GM23248 (cell line): ENCODE measurements at regions not wholly inside any gene's neighbourhood (a gene's known extent, or its start where the extent isn't known, plus 50 kb on each side); places are given as distances from the start of the nearest gene placed in this dataset.

Experiments
- DNase-seq: peaks from one replicate; pipeline ENCODE4 v3.0.0-alpha.2; 2015
- H2AFZ ChIP-seq: fragments of 200-600 bp; sonication (generic); 2 replicates; pipeline ENCODE4 v1.6.1; 2016; ENCODE audit warnings: antibody characterized with exemption
- H3F3A ChIP-seq: fragments of 200-600 bp; sonication (generic); 2 replicates; pipeline ENCODE4 v1.6.1; 2016; ENCODE audit warnings: mild to moderate bottlenecking, antibody characterized with exemption, mixed run types; ENCODE audit not compliant: insufficient read depth
- H3K27ac ChIP-seq: fragments of 200-600 bp; sonication (generic); 2 replicates; pipeline ENCODE4 v1.5.1; 2016; ENCODE audit warnings: mild to moderate bottlenecking
- H3K27me3 ChIP-seq: fragments of 200-600 bp; sonication (generic); replicated peaks from 2 replicates; pipeline ENCODE4 v1.6.1; 2016; ENCODE audit warnings: mild to moderate bottlenecking; ENCODE audit not compliant: insufficient read depth
- H3K36me3 ChIP-seq: fragments of 200-600 bp; sonication (generic); 2 replicates; pipeline ENCODE4 v1.6.1; 2016; ENCODE audit warnings: low read depth, mild to moderate bottlenecking
- H3K4me1 ChIP-seq: fragments of 200-600 bp; sonication (generic); 2 replicates; pipeline ENCODE4 v1.6.1; 2016; ENCODE audit warnings: mild to moderate bottlenecking; ENCODE audit not compliant: insufficient read depth
- H3K4me2 ChIP-seq: fragments of 200-600 bp; sonication (generic); one replicate; pipeline ENCODE4 v1.6.1; 2016; ENCODE audit warnings: mild to moderate bottlenecking; ENCODE audit not compliant: unreplicated experiment
- H3K4me3 ChIP-seq: fragments of 200-600 bp; sonication (generic); 2 replicates; pipeline ENCODE4 v1.5.1; 2016; ENCODE audit warnings: mild to moderate bottlenecking
- H3K79me2 ChIP-seq: fragments of 200-600 bp; sonication (generic); 2 replicates; pipeline ENCODE4 v1.6.1; 2016; ENCODE audit warnings: mild to moderate bottlenecking; ENCODE audit not compliant: insufficient read depth
- H3K9ac ChIP-seq: fragments of 200-600 bp; sonication (generic); 2 replicates; pipeline ENCODE4 v1.6.1; 2016; ENCODE audit warnings: mild to moderate bottlenecking
- H3K9me2 ChIP-seq: fragments of 200-600 bp; sonication (generic); 2 replicates; pipeline ENCODE4 v1.6.1; 2016; ENCODE audit warnings: mixed run types, mild to moderate bottlenecking, moderate library complexity; ENCODE audit not compliant: insufficient read depth
- H3K9me3 ChIP-seq: fragments of 200-600 bp; sonication (generic); one replicate; pipeline ENCODE4 v1.6.1; 2017; ENCODE audit warnings: low read depth
- H4K20me1 ChIP-seq: fragments of 200-600 bp; sonication (generic); 2 replicates; pipeline ENCODE4 v1.6.0; 2016; ENCODE audit not compliant: insufficient read depth
- EZH2 ChIP-seq: fragments of 200-600 bp; sonication (generic); IDR thresholded peaks from 2 replicates; pipeline ENCODE4 v1.6.1; 2018; ENCODE audit warnings: antibody characterized with exemption, mild to moderate bottlenecking; ENCODE audit not compliant: insufficient read depth, poor library complexity, severe bottlenecking
- EZH2phosphoT487 ChIP-seq: fragments of 200-600 bp; sonication (generic); IDR thresholded peaks from 2 replicates; pipeline ENCODE4 v1.6.1; 2018; ENCODE audit warnings: antibody characterized with exemption, moderate library complexity, mild to moderate bottlenecking, low read depth; ENCODE audit not compliant: insufficient read depth
- WGBS, 2 experiments: methylation state at CpG; one replicate each; pipeline ENCODE4 v1.1.6; 2015 to 2017; ENCODE audit warnings: low lambda C conversion rate in 2 of 2, low coverage in 1 of 2; ENCODE audit errors: missing lambda C conversion rate in 2 of 2; 5-methylcytosine and 5-hydroxymethylcytosine counted together
- in situ Hi-C: fragments of 300-500 bp; cut with MboI; formaldehyde crosslinking; loops from 2 replicates; pipeline ENCODE4 v1.15.0; 2020

- Histone ChIP-seq H3K9me3 (no peaks in the 10 kb centered on the region), H4K20me1 (no peaks in the 10 kb centered on the region), H3K27me3 (peaks cover 27% of the 10 kb centered on the region), H2AFZ (no peak overlapping the region), H3K4me3 (no peak overlapping the region), H3K4me1 (0 out of 2 replicates have a peak, but pooled peaks cover 6% of the 10 kb centered on the region), H3K9ac (no peak overlapping the region), H3F3A (no peaks in the 10 kb centered on the region), H3K9me2 (no peaks in the 10 kb centered on the region), H3K4me2 (no peak overlapping the region), H3K27ac (no peak overlapping the region), H3K36me3 (no peaks in the 10 kb centered on the region), H3K79me2 (no peaks in the 10 kb centered on the region)
- WGBS, 2 experiments: 68 to 71% methylated on average over 8 of the region's 8 CpGs
- TF ChIP-seq EZH2phosphoT487: no peak
- no peak for TF ChIP-seq EZH2
- in situ Hi-C loops: no loop called here
- no peak for DNase-seq
Observed at GRCh38 chr20:57069442-57069841, 197.0 kb downstream of the BMP7 start.

- Histone ChIP-seq H3K4me1 (0 out of 2 replicates have a peak, but pooled peaks cover 6% of the 10 kb centered on the region), H4K20me1 (no peaks in the 10 kb centered on the region), H3K4me3 (no peak overlapping the region), H3K27me3 (peaks cover 27% of the 10 kb centered on the region), H3K36me3 (no peaks in the 10 kb centered on the region), H3K9me2 (no peaks in the 10 kb centered on the region), H3F3A (peaks cover 2% of the 10 kb centered on the region; the same call in 1 of the 2 replicates), H3K9me3 (no peaks in the 10 kb centered on the region), H3K79me2 (no peaks in the 10 kb centered on the region), H2AFZ (no peak overlapping the region), H3K27ac (no peak overlapping the region), H3K4me2 (no peak overlapping the region), H3K9ac (no peak overlapping the region)
- WGBS, 2 experiments: 64 to 81% methylated on average over 1 of the region's 1 CpG
- in situ Hi-C loops: no loop called here
- TF ChIP-seq EZH2 (no peak), EZH2phosphoT487 (no peak)
- DNase-seq: no peak
Observed at GRCh38 chr20:57070296-57070695, 196.1 kb downstream of the BMP7 start.

- peaks cover 27% of the 10 kb centered on the region for H3K27me3 ChIP-seq
- no peak overlapping the region for H2AFZ ChIP-seq
- in situ Hi-C loops: no loop called here
- WGBS, 2 experiments: 16 to 19% methylated on average over 14 of the region's 14 CpGs
- no peak overlapping the region for H3K9ac ChIP-seq
- no peaks in the 10 kb centered on the region for H3K36me3 ChIP-seq
- no peak for TF ChIP-seq EZH2phosphoT487
- no peak for TF ChIP-seq EZH2
- DNase-seq: peak; percentile 46
- H3K9me2 ChIP-seq: no peaks in the 10 kb centered on the region
- H3K27ac ChIP-seq: no peak overlapping the region
- H3F3A ChIP-seq: peaks cover 12% of the 10 kb centered on the region
- H3K9me3 ChIP-seq: no peaks in the 10 kb centered on the region
- H3K4me3 ChIP-seq: no peak overlapping the region
- H3K4me1 ChIP-seq: peaks cover 10% of the 10 kb centered on the region; the same call in 1 of the 2 replicates
- no peaks in the 10 kb centered on the region for H4K20me1 ChIP-seq
- H3K4me2 ChIP-seq: no peak overlapping the region
- no peaks in the 10 kb centered on the region for H3K79me2 ChIP-seq
Observed at GRCh38 chr20:57071283-57071731, 195.1 kb downstream of the BMP7 start.

DNA sequence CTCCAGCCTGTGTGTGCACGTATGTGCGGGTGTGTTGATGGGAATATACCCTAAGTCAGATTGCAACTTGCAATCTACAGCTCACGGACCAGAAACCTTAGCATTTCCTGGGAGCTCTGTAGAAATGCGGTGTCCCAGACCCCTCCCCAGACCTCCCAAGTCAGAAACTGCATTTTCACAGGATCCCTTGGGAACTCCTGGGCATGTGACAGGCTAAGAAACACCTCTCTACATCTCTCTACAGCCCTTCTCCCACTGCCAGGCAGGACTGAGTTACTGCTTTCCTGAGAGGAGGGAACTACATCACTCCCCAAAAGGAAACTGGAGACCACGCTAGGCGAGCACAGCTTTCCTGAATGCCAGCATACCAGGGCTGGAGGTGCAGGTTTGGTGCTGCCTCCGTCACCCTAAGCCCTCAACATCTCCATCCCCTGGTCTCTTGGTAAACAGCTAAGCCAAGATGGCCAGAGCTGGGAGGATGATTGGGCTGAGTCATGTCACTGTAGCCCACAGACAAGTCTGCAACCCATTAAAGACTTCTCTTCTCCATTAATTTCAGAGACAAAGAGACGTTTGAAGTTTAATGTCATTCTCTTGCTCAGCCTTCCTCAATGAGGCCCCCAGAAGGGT lies 194.4 kb downstream of the BMP7 start:
- no peaks in the 10 kb centered on the region for H3K36me3 ChIP-seq
- no peaks in the 10 kb centered on the region for H4K20me1 ChIP-seq
- in situ Hi-C loops: no loop called here
- WGBS, 2 experiments: 36 to 38% methylated on average over 8 of the region's 8 CpGs
- TF ChIP-seq EZH2: no peak
- no peak for TF ChIP-seq EZH2phosphoT487
- H3K9ac ChIP-seq: no peak overlapping the region
- H3F3A ChIP-seq: peaks cover 12% of the 10 kb centered on the region
- peaks cover 16% of the 10 kb centered on the region for H3K4me1 ChIP-seq
- no peak overlapping the region for H2AFZ ChIP-seq
- no peak overlapping the region for H3K4me2 ChIP-seq
- no peak overlapping the region for H3K27ac ChIP-seq
- H3K4me3 ChIP-seq: no peak overlapping the region
- H3K9me2 ChIP-seq: no peaks in the 10 kb centered on the region
- peak; percentile 61 for DNase-seq
- no peaks in the 10 kb centered on the region for H3K9me3 ChIP-seq
- H3K79me2 ChIP-seq: no peaks in the 10 kb centered on the region
- H3K27me3 ChIP-seq: peaks cover 27% of the 10 kb centered on the region
